RCC 7860 (cell line): ENCODE measurements at regions not wholly inside any gene's neighbourhood (a gene's known extent, or its start where the extent isn't known, plus 50 kb on each side); places are given as distances from the start of the nearest gene placed in this dataset.
"Not testable (repeated sequence)": the region's sequence is repeated elsewhere in the genome, so short reads cannot be mapped to it uniquely, and the experiment has no call there.

ENCODE experiments used
- DNase-seq: peaks from one replicate; pipeline ENCODE4 v3.0.0-alpha.2; 2015; ENCODE audit warnings: low spot score
- FAIRE-seq: peaks from 2 replicates; lab custom pipeline; 2012; peaks lifted over from hg19 to GRCh38; lab: Jason Lieb, UNC

GRCh38 chr9:67331634-67332033 lies 339.3 kb upstream of the SPATA31A3 start:
- FAIRE-seq, DNase-seq: not testable (repeated sequence)

DNA sequence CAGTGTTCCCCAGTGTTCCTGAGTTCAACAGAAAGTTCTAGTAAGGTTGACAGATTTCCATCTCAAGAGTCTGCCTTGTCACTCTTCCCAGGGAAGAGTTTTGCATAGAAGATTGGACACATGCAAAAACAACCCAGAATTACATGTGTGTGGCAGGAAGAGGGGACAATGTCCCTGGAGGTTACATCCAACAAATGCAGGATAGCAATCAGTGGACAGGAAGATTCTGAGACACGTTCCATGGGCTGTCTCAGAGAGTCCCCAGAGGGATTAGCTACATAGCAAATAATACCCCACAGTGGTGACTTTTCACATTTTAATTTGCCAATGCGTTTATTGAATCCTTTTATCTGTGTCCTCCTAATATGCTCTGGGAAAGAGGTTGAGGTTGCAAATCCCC lies 321.1 kb upstream of the SPATA31A3 start:
- FAIRE-seq, DNase-seq: not testable (repeated sequence)

- not testable (repeated sequence) for DNase-seq, FAIRE-seq
Observed at GRCh38 chr9:67312504-67312903, 320.2 kb upstream of the SPATA31A3 start.

GRCh38 chr9:67307109-67307508 lies 314.8 kb upstream of the SPATA31A3 start:
- FAIRE-seq, DNase-seq: not testable (repeated sequence)

- not testable (repeated sequence) for DNase-seq, FAIRE-seq
Observed at GRCh38 chr9:67288797-67289196, 296.4 kb upstream of the SPATA31A3 start.

DNA sequence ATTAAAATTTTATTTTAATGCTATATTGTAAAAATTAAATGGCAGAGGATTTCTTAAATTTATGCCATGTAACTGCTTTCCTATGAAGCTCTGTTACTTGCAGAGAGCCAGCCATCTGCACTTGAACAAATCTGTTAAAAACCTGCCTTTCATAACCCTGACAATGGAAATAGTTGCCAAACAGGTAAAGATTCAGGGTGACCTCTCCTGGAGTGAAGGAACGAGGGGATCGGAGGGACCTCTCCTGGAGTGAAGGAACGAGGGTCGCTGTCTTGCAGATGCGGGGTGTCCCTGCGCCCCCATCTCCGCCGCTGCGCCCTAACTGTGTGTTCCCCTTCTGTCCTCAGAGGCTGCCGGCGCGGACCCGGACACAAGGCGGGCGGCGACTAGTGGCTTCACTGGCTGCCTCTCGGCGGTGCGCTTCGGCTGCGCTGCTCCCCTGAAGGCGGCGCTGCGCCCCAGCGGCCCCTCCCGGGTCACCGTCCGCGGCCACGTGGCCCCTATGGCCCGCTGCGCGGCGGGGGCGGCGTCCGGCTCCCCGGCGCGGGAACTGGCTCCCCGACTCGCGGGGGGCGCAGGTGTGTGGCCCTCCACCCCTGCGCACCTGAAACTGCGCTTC lies 295.9 kb upstream of the SPATA31A3 start:
- DNase-seq, FAIRE-seq: not testable (repeated sequence)

GRCh38 chr9:67284299-67284698 lies 291.9 kb upstream of the SPATA31A3 start:
- not testable (repeated sequence) for DNase-seq, FAIRE-seq

DNA sequence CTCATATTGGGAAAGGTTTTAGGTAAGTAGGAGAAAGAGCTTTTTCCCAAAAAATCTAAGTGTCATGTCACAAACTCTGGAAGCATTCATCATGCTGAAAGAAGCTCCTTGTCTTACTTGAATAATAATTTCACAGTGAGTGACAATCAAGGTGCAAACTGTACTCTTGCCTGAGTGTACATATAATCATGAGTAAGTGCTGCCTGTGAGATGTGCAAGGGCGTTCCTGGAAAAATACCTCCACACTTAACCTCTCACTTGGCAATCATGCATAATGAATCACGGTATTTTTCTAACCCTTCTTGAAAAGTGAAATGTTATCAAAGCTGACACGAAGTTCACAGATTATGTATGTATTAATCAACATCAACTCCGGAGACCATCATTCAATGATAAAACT lies 289.2 kb upstream of the SPATA31A3 start:
- not testable (repeated sequence) for DNase-seq, FAIRE-seq

DNA sequence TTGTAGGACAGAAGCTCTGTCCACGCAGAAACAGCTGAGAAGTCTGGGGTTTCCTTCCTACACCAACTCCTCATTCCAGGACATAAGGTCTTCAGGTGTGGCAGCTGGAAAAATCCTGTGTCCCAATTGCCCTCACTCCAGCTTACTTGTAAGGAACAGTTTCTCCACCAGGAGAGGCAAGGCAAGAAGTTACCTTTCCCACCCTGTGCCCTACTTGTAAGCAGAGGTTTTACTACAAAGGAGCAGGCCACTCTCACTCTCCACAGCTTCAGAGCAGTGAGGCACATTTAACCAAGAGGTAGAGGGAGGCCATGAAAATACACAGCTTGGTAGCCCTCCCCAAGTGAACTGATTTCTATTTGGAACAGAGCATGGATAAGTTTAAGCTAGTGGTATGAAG lies 277.3 kb upstream of the SPATA31A3 start:
- DNase-seq, FAIRE-seq: not testable (repeated sequence)

DNA sequence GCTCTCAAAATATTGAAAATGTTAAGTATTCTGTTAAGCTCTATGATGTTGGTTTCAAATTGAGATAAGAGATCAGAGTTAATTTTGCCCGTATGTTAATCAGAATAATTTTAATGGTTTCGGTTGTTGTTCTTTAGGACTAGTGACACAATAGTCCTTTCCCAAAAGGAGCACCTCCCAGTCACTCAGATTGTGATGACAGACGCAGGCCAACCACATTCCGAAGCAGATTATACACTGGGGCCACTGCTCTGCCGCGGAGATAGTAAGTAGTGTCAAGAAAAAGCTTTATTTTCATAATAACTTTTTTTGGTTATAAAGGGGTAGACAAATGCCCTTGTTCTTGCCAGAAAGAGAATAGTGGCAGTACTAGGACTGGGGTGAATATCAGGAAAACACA lies 265.5 kb upstream of the SPATA31A3 start:
- DNase-seq, FAIRE-seq: not testable (repeated sequence)

- FAIRE-seq: not testable (repeated sequence)
Observed at GRCh38 chr9:67248967-67249366, 256.6 kb upstream of the SPATA31A3 start.

DNA sequence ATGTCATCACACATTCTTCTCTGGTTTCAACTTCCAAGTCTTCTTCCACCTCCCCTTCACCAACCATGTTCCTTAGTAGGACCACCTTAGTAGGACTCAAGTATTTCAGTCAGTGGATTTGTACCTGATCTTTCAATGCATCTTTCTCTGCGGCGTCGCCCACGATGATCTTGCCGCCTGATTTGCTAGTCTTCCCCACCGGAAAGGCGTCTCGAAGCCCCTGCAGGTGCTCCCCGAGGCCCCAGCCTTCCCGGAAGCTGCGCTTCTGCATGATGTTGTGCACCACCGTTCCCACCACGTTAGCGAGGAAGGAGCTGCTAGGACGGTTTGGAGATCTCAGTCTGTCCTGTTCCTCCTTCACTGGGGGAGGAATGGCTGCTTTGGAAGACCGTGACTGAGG lies 219.7 kb upstream of the SPATA31A3 start:
- FAIRE-seq, DNase-seq: not testable (repeated sequence)

More at GRCh38 chr9:67248967-67249366, 256.6 kb upstream of the SPATA31A3 start:
- not testable (repeated sequence) for DNase-seq

DNA sequence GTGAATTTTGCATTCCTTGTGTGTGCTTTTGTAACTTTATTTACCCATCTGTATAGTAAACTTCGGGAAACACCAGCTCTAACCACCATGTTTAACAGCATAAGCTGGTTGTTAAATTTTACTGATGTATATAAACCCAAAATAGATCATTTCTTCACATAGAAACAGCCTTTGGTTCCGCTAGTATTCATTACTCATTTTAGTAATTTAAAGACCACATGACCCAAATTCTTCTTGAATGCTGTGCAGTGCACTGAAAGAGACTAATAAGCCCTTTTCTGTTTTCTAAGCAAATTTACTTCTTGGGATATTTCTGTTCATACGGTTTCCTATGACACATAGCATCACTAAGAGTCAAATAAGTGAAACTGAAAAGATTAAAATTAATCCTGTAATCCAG lies 218.5 kb upstream of the SPATA31A3 start:
- FAIRE-seq, DNase-seq: not testable (repeated sequence)

- FAIRE-seq, DNase-seq: not testable (repeated sequence)
Observed at GRCh38 chr9:67208831-67209437, 216.6 kb upstream of the SPATA31A3 start.

DNA sequence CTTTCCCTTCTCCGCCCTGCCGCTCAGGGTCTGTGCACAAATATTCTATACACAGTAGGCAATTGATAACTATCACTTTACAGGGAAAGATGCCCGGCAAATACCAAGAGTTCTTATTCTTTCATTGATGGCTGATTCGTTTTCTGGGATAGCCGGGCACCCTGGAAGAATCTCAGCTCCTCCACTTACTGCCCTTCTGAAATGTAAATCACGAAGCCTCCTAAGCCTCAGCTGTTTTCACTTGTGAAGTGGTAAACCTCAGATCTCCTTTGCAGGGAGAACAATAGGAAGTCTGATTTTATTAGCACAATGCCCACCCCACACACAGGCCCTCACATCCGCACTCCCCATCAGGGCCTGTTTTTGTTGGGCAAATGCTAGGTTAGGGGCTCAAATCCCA lies 203.8 kb upstream of the SPATA31A3 start:
- FAIRE-seq, DNase-seq: not testable (repeated sequence)

GRCh38 chr9:67195357-67195756 lies 203.0 kb upstream of the SPATA31A3 start:
- DNase-seq, FAIRE-seq: not testable (repeated sequence)

DNA sequence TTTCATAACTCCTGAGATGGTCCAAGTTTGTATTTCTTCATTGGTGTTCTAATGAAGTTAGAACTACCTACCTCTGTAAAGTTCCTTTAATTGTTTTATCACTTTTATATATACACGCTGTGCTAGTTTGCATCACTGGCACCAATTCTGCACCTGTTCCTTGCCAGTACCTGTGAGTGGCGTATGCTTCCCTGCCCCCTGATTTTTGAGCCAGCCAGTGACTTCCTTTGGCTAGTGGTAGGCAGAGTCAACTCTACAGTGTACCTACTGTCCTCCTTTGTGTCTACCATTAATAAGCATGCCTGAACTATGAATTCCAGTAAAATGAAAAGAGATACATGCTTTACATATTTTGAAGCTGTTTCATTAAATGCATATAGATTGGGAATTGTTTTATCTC lies 186.8 kb upstream of the SPATA31A3 start:
- FAIRE-seq, DNase-seq: not testable (repeated sequence)

- not testable (repeated sequence) for DNase-seq, FAIRE-seq
Observed at GRCh38 chr9:67175167-67175566, 182.8 kb upstream of the SPATA31A3 start.

DNA sequence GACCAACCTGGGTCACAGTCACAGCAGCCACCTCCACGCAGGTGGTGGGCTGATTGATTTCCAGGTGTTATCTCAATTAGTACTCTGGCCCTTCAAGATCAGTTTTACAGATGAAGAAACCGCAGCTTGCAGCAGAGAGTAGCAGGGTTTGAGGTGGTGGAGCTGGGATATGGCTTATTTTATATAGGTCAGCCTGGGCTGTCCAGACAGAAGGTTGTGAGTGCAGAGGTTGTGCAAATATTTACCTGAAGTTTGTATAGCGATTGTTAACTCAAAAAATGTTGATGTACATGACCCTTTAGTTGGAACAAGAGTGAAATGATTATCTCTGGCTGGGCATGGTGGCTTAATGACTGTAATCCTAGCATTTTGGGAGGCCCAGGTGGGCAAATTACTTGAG lies 179.4 kb upstream of the SPATA31A3 start:
- not testable (repeated sequence) for FAIRE-seq

GRCh38 chr9:67168530-67169157 lies 176.3 kb upstream of the SPATA31A3 start:
- FAIRE-seq, DNase-seq: not testable (repeated sequence)

More for the DNA sequence above, 179.4 kb upstream of the SPATA31A3 start:
- DNase-seq: not testable (repeated sequence)

DNA sequence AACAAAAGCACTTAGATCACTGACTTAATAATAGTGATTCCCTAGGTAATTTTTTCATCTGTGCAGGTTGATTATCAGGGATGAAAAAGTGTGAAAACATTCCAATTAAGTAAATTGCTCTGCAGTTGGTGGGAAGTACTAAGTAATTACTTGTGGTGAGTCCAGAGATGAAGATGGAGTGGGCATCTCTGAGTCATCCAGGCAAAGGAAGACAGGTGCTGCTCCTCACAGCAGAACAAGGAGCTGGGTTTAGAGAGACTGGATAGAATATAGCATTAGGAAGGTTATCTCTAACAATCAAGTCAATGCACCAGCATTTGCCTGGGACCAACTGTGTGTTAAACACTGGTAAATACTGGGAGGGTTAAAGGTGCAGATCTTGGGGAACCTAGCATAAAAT lies 174.0 kb upstream of the SPATA31A3 start:
- not testable (repeated sequence) for FAIRE-seq, DNase-seq
